GM19238 (cell line): ENCODE measurements at regions not wholly inside any gene's neighbourhood (a gene's known extent, or its start where the extent isn't known, plus 50 kb on each side); places are given as distances from the start of the nearest gene placed in this dataset.

ENCODE experiments used
- DNase-seq: peaks from one replicate; pipeline ENCODE4 v3.0.0; 2011; ENCODE audit warnings: low spot score; ENCODE audit not compliant: insufficient read length

DNA sequence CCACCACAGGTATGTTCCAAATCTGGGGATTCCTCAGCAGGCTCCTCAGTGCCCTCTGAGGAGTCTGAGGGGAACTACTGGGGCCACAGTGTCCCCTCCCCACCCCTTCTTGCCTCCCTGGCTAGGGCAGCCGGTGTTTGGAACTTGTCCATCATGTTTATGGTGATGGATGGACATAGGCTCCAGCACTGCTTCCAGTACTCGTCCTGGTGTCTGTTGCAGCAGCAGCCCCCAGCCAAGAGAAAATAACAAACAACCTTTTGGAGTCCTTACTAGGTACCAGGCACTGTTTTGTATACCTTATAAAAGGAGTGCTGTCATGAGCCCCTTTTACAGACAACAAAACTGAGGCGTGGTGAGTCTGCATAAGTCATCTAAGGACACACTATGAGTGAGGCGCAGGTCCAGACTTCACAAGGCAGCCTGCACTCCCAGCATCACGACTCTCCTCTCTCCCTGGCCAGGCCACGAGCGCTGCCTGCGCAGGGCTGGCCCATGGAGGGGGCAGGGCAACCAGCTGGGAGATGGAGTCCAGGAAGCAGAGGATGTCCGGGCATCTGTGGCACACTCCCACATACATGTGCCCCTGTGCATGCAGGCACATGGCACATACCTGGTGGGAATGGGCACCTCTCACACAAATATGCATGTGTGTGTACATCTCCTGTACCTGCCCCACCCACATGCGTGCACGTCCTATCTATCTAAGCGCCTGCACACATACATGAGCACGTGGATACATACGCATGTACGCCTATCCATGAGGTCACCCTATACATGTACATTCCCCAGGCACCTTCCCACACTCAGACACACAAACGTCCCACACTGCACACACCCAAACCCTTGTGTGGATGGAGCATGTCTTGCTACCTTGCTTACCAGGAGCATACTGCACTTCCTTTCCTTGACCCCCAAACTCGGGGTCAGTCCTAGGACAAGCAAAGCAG lies 152.7 kb downstream of the VEGFA start:
- no peak for DNase-seq

DNA sequence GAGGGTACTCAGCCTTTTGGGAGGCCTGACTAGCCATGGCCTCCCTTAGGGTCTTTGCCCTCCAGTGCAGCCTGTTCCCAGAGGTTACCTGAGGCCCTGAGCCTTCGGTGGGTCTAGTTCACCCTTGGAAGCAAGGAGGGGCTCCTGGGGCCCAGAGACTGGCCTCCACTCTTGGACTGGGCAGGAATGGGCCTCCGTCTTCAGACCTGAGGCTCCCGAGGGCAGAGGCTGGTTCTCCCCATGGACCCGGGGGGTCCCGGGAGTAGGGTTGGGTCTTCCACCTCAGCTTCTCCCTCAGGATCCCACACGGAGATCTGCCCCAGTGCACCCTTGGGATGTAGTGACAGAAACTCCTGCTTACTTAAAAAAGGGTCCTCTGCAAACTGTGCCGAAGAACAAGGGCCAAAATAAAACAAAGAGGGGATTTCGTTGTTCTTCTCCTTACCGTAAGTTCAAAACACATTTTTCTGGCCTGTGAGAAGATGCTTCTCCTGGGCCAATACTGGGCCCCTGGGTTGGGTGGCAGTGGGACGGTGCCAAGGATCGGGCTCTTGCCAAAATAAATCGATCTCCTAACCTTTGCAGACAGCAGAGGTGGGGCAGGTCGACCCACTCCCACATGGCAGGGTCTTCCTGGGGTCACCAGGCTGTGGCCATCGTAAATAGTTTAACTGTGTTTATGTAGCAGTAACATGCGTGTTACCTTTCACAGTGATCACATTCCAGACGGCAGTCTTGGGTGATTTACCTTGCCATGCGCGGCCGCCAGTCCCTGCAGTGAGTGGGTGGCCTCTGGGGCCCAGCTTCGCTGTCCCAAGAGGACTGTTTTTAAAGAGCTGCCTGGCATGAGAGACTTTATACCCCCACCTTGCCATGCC lies 151.8 kb downstream of the VEGFA start:
- DNase-seq, result no peak

GRCh38 chr6:43921039-43921438 lies 151.0 kb downstream of the VEGFA start:
- no peak for DNase-seq

DNA sequence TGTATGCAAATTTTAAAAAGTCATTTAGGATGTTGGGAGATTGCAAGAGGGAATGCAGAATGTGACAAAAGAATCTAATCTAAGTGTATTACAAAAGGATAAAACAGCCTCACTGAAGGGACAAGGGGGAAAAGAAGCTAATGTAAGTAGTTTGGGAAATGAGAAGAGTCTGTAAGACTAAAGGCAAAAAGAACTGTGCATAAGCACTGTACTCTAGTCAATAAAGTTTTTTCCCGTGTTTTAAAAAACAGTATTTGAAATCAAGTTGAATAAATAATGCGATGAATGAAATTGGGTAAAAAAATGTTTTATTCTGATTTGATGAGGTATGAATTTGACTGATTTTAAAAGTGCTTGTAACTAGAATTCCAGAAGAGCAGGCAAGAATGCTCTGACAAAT lies 149.8 kb downstream of the VEGFA start:
- no peak for DNase-seq

- DNase-seq, result no peak
Observed at GRCh38 chr6:43917878-43918382, 147.9 kb downstream of the VEGFA start.

DNA sequence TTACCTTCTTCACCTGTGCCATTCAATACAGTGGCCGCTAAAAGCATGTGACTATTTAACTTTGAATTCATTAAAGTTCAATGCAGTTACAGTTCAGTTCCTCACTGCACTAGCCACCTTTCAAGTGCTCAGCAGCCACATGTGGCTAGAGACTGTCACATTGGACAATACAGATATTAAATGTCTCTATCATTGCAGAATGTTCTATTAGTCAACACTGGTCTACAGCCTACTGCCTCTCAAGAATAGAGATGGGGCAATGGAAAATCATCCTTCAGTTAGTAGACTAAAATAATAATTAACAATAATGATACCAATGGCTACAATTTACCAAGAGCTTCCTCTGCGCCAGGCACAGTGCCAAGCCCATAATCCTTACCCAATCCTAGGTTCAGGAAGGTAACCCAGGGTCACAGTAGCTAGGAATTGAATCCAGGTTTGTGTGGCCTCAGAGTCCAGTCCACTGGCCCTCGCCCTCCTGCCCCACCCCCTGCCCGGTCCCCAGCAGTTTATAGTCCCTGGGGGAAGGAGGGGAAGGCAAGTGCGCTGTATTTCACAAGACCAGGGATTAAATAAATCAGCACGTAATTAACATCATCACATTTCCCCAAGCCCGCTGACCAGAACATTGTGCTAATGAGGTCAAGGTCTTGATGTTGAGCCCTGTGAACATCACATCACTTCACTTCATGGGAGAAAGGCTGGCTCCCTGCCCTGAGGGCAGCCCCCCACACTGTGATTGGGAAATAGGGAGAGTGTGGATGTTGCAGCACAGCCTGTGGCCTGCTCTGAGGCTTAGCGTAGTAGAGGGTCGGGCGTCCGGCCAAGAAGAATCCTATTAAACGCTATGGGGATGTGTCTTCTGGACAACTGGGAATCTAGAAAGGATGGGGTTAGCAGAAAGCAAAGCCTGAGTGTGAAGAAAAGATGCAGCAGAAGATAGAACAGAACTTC lies 147.2 kb downstream of the VEGFA start:
- DNase-seq, result no peak

DNA sequence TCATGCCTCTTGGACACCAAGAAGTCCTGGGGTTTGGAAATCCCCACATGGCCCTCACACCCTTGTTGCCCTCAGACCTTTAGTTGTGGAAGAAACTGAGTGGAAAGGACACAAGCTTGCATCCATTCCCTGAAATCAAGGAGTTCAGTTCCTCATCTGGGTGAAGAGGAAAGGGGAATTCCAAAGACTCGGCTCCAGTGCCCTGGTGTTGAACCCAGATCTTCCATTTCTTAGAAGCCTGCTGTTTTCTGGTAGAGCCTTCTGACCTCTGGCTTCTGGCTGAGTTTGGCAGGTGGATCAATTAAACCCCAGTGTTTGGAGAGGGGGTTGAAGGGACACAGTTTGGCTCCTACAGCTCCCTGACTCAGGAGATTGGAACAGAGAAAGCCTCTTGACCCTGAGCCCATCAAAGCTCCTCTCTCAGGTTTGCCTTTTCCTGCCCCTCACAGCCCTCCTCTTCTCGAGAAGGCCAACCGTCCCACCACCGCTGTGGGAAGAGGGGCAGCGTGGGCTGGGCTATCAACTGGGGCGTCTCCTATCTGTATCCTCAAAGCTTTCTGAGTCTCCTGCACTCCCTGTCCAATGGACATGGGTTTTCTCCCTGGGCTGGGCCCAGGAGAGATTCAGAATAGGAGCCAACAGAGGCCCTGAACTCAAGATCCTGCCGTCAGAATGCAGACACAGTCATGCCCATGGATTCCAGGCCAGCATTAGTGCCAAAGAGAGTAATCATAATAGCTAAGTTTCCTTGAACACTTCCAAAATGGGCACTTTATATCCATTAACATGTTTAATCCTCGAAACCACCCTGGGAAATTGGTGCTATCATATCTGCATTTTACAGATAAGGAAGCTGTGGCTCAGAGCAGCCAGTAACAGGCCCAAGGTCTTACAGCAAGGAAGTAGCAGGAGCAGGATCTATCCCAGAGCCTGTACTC lies 146.2 kb downstream of the VEGFA start:
- no peak for DNase-seq

- no peak for DNase-seq
Observed at GRCh38 chr6:43915208-43915869, 145.3 kb downstream of the VEGFA start.

DNA sequence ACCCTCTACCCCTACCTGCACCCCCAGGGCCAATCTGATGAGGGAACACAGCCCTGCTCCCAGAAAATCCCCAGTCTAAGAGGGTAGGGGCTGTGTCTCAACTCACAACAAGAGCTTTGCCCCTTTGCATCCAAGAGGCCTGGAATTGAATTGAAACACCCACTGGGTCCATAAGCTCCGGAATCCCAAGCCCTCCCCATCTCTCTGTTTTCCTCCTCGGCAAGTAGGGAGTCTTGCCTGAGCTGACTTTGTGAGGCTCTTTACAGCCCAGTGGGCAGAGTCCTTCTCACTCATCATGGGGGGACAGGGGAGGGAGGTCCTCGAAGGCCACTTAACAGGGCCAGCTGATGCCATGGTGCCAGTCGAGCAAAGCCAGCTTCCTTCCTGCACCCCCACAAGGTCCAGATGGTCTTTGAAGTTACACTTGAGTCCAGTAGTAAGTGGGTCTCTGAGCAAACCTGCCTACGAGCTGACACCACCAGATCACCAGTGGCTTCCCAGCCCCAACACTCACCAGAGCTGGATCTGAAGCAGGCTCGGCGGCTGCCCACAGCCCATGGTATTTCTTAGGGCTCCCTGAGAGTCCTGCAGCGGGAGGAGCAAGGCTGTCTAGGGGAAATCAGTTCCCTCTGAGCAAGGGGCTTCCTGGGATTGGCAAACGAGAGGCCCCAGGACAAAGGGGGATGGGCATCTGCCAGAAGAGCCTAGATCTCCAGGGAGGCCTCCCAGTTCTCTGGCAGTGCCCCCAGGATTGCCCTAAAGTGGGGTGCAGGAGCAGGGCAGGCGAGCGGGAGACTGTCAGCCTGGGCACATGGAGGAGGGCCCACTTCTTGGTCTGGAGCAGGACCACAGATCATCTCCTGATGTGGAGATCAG lies 144.5 kb downstream of the VEGFA start:
- DNase-seq, result no peak

GRCh38 chr6:43913375-43914271 lies 143.6 kb downstream of the VEGFA start:
- DNase-seq, result no peak

- DNase-seq, result no peak
Observed at GRCh38 chr6:43912598-43913371, 142.8 kb downstream of the VEGFA start.

DNA sequence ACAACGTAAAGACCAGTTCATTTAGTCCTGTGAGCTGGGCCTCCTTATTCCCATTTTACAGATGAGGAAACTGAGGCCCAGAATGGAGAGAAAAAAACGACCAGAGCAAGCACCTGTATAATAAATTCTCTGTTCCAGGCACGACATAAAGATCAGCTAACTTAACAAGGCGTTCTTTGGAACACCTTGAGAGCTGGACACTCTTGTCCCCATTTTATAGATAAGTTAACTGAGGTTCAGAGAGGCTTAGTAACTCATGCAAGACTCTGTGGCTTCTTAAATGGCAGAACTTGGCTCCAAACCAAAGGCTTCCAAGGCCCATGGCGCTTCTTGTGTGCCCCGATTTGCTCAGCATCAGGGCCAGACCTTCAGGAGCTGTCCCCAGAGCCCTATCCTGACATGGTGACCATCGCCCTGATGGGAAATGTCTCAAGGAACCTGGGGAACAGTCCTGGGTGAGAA lies 142.1 kb downstream of the VEGFA start:
- DNase-seq, result no peak

DNA sequence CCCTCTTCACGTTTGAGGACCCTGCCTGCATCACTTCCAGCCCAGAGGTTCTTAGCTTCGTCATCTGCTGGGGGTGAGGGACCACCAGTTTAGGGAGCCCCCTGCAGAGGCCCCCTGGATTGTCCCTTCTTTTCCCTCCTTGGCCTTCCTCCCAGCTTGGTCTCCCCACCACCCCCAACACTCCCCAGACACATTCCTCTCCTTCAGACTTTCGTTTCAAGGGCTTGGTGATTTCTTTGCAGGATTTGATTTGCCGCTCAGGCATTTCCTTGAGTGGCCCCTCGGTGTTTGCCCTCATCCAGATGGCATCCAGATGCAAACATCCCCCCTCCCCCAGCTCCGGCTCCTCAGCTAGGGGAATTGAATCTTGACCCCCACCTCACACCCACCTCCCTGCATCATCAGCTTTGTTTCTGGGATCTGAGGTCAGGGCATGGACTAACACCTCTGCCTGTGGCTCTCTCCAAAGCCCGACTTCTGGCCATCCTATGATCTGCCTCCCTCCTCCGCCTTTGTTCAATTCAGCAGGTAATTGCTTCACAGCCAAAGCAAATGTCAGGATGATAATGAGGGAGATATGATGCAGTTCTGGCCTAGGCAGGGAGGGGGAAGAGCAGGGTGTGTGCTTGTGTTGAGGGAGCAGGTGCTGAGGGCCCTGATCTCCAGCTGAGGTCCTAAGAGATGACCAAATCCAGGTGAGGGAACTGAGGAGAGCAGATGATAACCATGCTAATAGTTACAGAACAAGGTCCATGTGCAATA lies 141.5 kb downstream of the VEGFA start:
- DNase-seq, result no peak

DNA sequence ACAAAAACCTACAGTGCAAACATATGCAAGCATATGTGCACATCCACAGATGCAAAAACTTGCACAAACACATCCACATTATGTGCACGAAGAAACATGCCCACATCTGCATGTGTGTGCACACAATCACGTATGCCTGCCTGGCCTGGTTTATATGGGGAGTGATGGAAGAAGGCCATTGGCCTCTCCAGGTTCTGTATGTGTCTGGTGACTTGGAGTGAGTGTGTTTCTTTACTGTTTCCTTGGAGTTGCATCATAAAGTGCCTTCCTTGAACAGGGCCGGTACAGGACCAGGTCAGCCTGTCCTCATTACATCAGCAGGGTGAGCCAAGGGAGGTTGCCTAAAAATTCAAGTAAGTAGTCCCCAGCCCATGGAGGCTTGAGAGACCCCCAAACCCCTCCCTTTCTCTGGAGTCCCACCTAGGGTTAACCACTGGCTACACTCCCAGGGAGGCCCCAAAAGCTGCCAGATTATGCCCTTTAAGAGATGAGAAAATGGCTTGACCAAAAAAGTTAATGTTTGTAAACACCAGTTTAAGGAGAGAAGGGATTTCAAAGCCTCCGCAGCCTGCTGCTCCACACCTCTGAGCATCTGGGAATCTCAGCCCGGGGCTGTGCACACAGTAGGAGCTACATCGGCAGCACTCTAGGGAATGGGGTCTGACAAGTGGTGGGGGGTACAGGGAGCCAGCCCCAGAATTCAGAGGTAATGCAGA lies 140.8 kb downstream of the VEGFA start:
- no peak for DNase-seq

DNA sequence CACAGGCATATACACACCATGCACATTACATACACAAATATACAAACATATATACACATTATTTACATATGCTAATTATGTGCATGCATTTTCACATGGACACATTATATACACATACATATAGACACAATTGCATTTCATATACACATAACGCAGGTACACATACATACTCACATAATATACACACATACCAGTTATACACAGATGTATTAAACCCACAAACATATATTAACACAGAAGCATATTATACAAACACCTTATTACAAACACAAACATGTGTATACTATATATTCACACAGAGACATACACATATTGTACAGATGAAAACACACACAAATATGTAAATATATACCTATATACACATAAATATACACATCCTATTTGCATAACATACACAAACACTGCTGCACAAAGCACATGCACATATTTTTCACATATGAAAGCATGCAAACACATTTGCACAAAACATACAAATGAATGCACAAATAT lies 140.2 kb downstream of the VEGFA start:
- no peak for DNase-seq
